ENCODE measurements at regions not wholly inside any gene's neighbourhood (a gene's known extent, or its start where the extent isn't known, plus 50 kb on each side); places are given as distances from the start of the nearest gene placed in this dataset.
"Not testable (repeated sequence)": the region's sequence is repeated elsewhere in the genome, so short reads cannot be mapped to it uniquely, and the experiment has no call there.

DNA sequence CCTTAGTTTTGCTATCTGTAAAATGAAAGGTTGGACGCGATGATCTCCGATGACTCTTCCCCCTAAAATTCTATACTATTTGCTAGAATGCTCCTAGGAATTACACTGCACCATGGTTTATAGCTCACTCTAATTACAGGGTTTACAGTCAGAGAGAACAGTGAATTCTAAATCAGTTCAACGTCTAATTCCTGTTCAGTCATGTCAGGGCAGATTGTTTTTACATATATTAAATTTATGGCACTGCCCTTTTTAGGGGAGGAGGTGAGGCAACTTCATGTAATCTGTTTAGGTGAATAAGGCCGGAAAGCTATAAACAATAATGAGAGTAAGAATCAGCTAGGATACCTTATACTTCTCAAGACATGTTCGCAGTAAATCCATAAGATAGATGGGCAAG lies 293.9 kb downstream of the BAMBI start:
- no peak for DNase-seq

DNA sequence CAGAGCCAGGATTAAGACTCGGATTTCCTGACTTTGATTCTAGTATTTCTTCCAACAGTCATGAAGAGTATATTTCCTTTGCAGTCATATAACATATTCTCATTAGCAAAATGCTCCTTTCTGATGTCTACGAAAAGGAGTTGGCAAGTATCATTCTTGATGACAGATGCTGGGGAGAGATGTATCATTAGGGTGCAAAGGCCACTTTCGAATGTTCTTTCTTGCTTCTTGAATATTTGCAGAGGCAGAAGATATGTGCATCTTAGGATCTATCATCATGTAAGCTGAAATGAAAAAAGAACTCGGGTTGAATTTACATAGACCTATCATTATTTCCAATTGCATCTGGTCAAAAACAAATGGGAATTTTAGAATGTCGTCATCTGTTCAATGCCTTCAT lies 294.4 kb downstream of the BAMBI start:
- DNase-seq = no peak

DNA sequence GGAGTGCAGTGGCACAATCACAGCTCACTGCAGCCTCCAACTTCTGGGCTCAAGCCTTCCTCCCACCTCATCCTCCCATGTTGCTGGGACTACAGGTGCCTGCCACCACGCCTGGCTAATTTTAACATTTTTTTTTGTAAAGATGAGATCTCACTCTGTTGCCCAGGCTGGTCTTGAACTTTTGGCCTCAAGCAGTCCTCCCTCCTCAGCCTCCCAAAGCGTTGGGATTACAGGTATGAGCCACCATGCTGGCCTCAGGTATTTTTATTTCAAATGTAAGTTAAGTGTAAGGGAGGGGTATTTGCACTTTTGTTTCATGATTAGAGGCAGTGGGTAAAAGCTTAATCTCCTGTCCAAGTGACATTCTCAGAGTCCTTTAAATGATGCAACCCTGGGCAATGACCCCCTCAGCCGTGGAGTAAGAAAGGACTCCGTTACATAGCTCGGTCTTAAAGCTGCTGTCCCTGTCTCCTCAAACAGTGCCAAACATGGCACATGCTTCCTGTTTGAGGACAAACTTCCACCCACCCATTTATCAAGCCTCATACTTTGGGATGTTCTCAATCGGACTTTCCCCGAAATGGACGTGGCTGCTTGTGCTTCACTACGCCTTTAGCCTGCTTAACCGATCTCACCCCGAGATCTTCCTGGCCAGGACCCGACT lies 296.1 kb downstream of the BAMBI start:
- no peak for DNase-seq

DNA sequence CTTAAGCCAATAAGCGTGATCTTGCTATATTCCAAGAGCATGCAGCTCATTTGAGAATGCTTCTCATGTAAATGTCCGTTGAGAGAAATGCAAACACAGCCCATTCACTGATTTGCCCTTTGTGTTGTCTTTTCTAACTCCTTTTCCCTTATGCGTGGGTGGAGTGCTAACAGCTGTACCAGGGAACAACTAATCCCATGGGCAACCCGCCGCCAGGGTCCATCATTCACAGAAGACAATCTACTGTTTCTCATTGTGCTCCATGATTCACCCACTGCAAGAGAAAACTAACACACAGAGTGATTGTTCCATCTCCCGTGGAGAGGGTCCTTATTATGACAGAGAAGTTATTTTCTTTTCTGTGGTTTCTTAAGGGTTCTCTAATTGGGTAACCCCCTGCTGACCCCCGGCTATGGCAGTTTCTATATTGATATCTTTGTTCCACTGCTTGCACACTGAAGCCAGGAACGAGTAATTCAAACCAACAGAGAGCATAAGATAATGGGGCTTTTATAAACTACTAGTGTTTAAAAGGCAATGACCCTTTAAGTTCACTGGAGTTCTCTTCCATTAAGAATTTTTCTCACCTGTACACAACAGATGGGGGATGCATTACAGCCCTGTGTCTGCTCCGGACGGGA lies 298.7 kb downstream of the BAMBI start:
- DNase-seq = no peak

DNA sequence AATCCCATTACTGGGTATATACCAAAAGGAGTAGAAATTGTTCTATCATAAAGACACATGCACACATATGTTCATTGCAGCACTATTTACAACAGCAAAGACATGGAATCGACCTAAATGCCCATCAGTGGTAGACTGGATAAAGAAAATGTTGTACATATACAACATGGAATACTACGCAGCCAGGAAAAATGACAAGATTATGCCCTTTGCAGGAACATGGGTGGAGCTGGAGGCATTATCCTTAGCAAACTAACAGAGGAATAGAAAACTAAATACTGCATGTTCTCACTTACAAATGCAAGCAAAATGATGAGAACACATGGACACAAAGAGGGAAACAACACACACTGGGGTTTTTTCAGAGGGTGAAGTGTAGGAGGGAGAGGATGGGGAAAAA lies 300.2 kb downstream of the BAMBI start:
- no peak for DNase-seq

DNA sequence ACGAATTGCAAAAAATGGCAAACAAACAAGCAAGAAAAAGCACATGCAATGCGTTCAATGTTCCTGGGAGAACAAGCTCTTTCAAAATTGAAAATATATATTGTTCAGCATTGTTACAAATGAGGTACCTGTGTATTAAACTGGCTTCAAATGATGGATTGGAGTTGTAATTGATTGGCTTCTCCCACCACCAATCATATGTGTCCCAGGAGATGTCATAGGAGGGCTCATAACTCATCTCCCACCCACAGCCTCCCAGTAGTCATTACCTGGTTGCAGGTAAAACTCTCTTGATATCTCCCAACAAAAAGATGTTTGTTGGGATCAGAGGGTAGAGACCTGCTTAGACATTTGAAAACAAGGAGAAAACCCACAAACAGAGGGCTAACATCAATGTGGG lies 302.9 kb downstream of the BAMBI start:
- DNase-seq = no peak

DNA sequence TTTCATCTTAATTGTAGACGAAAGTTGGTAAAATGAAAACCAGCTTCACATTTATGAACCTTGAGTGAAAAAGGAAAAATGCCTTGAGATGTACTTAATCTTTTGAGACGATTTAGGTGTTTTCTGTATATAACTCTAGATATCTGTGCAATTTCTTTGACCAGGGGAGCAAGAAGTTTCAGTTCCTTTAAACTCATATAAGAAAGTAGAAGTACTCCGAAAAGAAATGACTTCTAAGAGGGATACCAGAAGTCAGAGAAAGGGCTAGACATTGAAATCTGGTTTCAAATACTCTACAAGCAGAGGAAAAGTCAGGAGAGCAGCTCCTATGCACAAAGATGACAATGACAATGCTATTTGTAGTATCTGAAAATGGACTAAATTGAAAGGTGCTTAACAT lies 303.7 kb downstream of the BAMBI start:
- DNase-seq = no peak

DNA sequence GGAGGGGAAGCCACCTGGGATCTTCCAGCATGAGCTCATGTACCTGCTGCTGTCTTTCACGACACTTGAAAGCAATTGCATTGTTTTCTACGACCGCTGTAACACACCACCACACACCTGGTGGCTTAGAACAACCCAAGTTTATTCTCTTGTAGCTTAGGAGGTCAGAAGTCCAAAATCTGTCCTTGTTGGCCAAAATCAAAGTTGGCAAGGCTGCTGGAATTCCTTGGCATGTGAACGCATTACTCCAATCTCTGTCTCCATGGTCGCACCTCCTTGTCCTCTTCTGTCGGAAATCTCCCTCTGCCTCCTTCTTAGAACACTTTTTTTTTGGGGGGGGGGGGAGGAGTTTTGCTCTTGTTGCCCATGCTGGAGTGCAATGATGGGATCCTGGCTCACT lies 305.7 kb downstream of the BAMBI start:
- no peak for DNase-seq

DNA sequence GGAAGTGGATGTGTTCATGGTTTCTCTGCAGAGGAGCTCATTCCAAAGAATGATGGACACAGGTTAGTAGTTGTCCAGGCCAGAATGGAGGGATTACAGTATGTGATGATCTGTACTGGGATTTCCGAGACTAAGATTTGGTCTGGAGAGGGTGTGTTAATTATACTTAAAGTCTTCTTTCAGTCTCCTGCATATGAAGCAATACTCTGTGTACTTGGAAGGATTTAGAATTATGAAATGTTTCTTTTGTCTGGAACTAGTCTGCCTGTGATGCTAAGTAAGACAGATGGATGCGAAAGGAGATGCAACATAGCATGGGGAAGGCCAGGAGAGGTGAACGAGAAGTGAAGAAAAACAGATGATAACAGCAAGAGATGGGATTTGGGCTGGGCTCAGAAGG lies 305.1 kb upstream of the LYZL1 start:
- no peak for DNase-seq

DNA sequence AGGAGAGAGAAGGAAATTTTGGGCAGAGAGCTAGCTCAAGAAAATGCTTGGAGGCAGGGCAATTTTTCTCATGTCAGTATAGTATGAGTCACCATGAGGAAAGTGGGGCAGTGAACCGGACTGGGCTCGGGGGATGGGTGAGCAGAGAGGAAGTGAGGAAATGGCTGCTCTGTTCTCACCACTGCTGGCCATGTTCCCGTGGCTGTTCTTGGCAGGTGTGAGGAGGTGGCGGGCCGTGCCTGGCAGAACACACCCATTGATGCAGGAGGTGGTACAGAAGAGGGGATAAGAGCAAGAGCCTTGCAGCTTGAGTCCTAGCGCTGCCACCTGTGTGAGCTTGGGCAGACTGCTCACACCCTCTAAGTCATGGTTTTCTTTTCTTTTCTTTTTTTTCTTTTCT lies 304.4 kb upstream of the LYZL1 start:
- peak in 1 of 2 donors; percentile 5 for DNase-seq

DNA sequence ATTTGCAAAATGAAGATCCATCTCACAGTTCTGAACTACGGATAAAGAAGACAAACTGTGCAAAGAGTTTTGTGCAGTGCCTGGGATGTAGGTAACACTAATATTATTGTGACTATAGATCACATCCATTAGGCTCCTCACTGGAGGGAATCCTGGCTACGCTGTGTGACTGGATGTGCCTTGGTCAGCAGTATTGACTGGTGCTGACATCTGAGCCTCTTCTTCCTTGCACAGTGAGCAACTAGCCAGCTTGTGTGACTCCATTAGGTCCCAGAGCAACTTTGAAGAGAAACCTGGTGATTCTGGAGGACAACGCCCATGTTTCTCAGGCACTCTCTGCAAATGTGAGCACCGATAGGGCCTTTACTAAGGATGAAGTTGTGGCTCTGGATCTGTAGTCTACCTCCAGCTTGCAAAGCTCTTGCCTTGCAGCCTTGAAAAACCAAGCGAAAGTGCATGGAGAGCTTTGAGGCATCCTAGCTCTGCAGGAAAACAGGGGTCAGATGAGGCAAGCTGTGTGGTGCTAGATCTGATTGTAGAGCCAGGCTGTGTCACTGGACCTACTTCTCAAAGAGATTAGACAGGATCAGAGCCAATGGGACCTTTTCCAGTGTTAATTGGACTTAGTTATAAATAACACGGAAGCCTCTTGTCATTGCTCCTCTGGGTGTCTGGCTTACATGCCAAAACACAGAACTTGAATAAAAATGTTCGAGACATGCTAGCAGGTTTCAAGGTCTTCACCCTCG lies 303.6 kb upstream of the LYZL1 start:
- no peak for DNase-seq

DNA sequence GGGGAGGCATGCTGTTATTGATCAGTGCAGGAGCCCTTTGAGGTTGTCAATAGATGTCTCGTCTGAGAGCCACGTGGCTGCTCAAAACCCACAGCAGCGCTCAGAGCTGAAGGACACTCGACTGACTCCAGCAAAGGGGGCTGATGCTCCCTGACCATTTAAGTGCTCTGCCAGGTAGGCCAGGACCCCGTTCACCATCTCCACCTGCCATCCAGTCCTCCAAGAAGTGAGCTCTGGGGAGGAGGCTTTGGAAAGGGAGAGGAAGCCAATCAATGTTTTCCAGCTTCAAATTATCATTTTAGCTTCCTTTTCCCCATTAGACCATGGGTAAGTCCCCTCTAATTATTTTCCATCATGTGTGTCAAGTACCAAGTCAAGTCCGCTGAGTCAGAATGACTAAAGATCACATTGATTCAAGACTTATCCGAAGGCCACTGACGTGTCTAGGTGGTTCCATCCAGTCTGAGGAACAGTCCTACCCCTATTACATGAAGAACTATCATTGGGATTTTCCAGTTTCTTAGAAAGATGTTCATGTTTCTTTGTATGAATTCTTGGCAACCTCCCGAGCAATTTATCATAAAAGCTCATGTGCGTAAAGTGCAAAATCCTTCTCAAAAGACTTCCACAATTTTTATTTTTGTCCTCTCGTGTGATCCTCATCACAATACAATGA lies 302.6 kb upstream of the LYZL1 start:
- DNase-seq = no peak

DNA sequence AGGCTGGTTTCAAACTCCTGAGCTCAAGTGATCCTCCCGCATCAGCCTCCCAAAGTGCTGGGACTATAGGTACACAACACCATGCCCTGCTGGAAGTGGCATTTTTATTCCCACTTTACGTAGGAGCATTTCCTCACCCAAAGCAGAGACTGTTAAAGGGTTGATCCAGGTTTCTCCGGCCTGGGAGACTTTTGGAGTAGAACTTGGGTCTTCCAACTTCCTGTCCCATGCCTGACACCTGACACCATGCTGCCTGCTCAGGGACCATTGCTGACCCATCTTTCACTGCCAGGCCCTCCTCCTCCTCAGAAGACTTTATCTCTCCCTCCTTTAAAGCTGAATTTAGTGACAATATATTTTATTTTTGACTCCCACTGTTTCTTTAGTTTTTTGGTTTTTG lies 302.0 kb upstream of the LYZL1 start:
- no peak for DNase-seq

DNA sequence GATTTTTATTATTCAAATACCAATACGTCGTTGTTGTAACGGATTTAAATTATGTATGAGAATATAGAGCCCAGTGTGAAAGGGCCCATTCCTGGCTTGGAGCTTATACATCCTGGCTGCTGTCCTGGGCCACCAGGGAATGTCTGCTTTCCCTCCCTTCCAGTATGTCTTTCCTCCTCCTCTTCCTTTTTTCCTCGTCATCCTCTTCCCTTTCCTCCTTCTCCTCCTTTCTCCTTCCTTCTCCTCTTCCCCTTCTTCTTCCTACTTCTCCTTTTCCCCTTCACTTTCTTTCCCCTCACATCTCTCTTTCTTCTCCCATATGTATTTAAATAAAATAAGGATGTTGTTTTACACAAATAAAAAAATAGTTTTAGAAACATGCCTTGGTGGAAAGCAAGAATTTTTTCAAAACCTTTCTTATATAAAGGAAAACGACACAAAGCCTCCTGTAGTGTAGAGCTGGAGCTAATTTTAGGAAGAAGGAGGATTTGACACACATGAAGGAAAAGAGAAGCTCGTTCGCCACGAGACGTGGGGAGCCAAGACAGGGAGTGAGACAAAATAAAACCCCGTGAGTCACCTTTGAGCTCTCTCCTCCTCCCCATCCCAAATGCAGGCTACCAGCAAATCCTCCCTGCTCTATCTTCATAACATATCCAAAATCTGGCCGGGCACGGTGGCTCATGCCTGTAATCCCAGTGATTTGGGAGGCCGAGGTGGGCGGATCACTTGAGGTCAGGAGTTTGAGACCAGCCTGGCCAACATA lies 301.1 kb upstream of the LYZL1 start:
- DNase-seq = no peak

DNA sequence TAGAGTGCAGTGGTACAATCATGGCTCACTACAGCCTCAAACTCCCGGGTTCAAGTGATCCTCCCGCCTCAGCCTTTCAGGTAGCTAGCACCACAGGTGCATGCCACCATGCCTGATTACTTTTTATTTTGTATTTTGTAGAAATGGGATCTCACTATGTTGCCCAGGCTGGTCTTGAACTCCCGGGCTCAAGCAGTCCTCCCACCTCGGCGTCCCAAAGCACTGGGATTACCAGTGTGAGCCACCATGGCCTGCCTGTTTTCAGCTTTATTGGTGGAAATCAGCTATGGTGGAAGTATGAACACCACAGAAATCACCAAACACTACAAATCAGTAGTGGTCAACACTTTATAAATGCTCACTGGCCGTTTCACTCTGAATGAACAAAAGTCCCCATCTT lies 299.9 kb upstream of the LYZL1 start:
- DNase-seq = no peak

DNA sequence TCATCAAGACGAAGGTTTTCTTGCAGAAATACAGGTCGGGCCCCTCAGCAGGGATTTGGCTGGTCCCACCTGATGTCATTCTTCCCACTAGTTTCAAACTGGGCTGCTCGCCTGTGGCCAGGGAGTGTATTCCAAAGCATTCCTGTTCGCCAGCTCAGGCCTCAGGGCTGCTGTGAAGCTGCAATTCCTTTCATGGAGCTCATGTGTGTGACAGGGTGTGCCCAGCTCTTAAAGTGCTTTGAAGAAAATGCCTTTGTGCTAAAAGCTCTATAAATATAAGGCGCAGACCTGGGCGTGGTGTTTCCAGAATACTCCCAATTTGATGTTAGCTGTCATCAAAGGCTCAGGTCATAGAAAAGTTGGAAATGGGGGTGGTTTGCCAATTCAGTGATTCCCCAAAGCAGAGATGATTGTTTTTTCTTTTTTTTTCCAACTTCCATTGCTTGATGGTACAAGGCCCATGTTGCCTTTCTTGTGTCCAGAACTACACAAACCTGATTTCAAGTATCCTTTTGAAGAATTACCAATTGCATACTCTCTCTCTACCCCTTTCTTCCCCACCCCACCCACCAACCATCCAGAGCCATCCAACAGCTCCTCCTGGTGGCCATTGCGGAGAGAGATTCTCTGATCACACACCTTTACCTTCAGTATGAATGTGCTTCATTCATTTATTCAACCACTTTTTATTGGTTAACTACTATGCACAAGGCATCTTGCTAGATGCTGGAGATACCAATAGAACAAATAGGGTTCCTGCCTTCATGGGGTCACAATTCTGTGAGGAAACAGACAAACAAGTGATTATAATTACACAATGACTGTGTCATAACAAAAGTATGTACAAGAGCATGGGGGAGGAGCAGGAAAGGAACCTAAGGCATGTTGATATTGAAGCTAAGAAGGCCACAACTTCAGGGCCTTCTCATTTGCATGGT lies 297.3 kb upstream of the LYZL1 start:
- DNase-seq = peak; percentile 35 to 54

DNA sequence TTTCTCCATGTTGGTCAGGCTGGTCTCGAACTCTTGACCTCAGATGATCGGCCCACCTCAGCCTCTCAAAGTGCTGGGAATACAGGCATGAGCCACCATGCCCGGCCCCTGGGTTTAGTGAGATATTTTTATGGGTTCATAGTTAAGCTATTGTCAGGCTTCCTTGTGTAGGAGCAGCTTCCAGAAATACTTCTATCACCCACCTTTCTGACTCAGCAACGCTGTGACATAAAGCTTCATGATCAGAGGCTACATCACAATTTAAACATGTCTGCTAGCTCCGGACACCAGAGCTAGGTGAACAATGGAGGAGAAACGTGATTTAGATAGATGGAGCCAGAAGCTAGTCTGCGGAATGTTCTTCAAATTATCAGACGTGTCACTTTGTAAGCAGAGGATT lies 295.8 kb upstream of the LYZL1 start:
- no peak for DNase-seq

DNA sequence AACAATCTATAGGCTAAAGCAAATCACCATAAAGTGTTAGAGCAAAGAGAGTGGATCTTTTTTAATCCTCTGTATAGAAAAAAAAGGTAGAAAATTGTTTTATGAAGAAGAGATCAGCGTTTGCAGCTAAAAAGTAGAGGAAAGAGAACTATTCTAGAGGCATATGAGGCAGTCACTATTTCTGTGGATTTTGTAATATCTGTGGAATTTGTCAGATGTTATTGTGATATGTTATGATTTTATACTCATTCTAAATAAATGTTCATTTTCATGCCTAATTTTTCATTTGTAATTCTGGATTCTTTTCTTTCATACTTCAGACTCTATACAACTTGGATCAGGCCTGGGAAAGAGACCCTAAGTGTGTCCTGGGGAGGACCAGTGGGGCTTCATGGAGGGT lies 295.0 kb upstream of the LYZL1 start:
- DNase-seq = no peak

DNA sequence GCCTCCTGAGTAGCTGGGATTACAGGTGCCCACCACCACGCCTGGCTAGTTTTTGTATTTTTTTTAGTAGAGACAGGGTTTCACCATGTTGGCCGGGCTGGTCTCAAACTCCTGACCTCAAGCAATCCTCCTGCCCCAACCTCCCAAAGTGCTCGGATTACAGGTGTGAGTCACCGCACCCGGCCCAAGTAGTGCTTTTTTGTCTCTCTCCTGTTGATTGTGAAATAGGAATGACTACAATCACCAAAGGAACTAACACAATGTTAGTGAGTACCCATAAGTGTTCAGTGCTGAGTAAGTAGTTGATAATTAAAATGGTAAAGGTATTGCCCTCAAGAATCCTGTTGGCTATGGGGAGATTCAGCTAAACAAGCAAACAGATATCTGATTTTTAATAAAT lies 294.1 kb upstream of the LYZL1 start:
- DNase-seq = not testable (repeated sequence)

DNA sequence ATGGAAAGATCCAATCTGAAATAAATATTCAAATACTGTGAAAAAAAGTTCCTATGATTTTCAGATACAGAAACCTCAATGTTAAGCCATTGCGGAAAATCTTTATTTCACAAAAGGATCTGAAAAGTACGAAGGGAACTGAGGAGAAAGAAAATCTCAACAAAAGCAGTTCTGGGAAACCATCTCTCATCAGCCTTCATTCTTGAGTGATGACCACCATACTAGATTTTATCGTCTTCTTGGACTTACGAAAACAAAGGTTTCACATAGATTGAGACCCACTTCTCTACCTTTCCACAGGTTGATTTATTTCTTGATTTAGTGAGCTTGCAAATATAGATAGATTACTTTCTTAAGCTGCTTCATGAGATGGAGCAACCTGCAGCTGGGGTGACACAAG lies 293.4 kb upstream of the LYZL1 start:
- no peak for DNase-seq

DNA sequence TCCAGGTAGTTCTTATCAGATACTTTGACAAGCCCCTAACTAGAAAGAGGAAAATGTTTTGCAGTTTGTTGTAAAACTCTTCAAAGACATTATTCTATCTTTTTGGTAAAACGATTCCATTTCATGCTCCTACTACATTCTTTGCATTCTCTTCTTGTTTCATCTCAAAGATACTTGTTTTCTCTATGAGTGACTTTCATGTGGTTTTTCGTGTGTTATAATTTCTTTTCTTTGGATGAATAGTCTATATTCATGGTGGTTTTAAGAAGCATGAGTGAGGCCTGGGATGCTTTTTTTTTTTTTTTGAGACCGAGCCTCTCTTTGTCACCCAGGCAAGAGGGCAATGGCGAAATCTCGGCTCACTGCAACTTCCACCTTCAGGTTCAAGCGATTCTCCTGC lies 292.5 kb upstream of the LYZL1 start:
- DNase-seq = no peak

All from stimulated activated CD4-positive, alpha-beta T cell treated with anti-CD3 and anti-CD28 coated beads, Interleukin-2, amount 100 ng/mL, for 24 hours (primary cell).